GM12891 (cell line): ENCODE measurements at regions not wholly inside any gene's neighbourhood (a gene's known extent, or its start where the extent isn't known, plus 50 kb on each side); places are given as distances from the start of the nearest gene placed in this dataset.
"Not testable (repeated sequence)": the region's sequence is repeated elsewhere in the genome, so short reads cannot be mapped to it uniquely, and the experiment has no call there.

Source experiments
- DNase-seq: peaks from one replicate; pipeline ENCODE4 v3.0.0; 2011; ENCODE audit warnings: low spot score; ENCODE audit not compliant: insufficient read length
- FAIRE-seq: peaks from 2 replicates; lab custom pipeline; 2011; peaks lifted over from hg19 to GRCh38; lab: Jason Lieb, UNC
- PAX5 ChIP-seq: IDR thresholded peaks from 2 replicates; pipeline ENCODE4 v1.6.1; 2011; ENCODE audit warnings: low read length, moderate library complexity, mild to moderate bottlenecking; ENCODE audit not compliant: insufficient read depth, severe bottlenecking
- POLR2A ChIP-seq: IDR thresholded peaks from 2 replicates; pipeline ENCODE4 v1.6.1; 2011; ENCODE audit warnings: low read depth, low read length, control low read depth
- POLR2AphosphoS5 ChIP-seq: IDR thresholded peaks from 2 replicates; pipeline ENCODE4 v1.6.1; 2011; ENCODE audit warnings: low read depth, low read length, control low read depth
- POU2F2 ChIP-seq: IDR thresholded peaks from 2 replicates; pipeline ENCODE4 v1.6.1; 2011; ENCODE audit warnings: low read depth, mild to moderate bottlenecking, control low read depth, low read length, moderate library complexity
- SPI1 ChIP-seq: IDR thresholded peaks from 2 replicates; pipeline ENCODE4 v1.6.1; 2011; ENCODE audit warnings: low read depth, low read length, control low read depth
- TAF1 ChIP-seq: IDR thresholded peaks from 2 replicates; pipeline ENCODE4 v1.6.1; 2011; ENCODE audit warnings: low read depth, low read length, control low read depth

DNA sequence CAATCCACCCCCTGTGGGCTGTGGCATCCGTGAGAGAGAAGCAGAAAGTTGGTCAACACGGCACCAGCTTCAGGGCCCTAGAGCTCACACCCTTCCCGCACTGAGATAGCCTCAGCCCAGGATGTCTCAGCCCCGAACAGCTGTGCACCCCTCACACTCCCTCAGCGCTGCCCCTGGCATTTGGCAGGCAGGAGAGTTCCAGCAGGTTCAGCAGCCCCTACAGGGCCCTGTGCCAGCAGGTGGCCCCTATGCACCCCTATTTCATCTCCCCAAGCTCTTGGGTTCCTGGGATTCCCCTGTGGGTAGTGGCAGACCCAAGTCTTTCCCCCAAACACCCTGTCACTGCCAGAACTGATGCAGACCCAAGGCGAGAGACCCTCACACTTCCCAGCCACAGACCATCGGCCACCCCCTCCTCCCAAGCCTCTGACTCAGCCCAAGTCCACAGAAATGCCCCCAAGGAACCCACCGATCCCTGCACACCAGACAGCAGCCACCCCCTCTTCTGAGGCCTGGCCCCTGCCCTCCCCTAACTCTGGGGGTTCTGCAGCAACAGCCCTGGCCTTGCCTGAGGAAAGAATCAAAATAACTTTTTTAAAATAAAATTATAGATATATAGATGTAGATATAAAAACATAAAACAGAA lies 183.6 kb downstream of the IGLL1 start:
- FAIRE-seq (no peak), DNase-seq (no peak)
- no peak for TF ChIP-seq POLR2A

DNA sequence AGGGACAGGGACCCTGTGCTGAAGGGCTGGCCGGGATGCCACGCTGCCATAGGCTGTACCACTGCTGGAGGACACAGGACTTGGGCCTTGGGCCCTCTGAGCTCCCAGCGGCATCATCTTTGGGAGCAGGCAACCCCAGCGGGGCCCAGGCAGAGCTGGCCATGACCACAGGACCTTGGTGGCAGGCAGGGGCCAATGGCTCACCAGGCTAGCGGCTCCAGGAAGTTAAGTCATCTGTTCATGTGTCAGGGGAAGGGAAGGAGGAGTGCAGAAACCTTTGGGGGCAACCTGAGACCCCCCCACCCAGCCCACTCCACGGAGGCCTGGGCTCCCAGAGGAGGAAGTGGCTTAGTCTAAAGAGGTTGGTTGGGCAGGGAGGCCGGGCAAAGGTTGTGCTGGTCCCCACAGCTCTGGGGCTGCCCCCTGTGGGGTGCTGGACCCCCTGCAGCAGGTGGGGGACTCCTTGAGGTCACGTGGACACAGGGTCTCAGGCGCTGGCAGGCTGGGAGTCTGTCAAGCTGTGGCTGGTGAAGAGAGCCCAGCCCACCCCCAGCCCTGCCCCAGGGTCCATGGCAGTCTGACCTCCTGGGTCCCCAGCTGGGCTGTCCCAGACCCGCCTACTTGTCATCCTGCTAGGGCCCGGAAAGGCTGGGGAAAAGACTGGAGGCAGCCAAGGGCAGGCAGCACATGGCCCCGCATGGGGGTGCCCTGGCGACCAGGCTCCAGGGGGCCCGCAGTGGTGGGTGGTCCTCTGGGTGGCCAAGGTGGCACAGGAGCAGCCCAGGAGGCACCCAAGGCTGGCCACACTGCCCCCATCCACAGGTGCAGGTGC lies 184.3 kb downstream of the IGLL1 start:
- DNase-seq (no peak), FAIRE-seq (no peak)
- TF ChIP-seq POU2F2 (no peak), POLR2AphosphoS5 (no peak), TAF1 (no peak), PAX5 (no peak), POLR2A (no peak), SPI1 (no peak)

- TF ChIP-seq PAX5 (no peak), SPI1 (no peak), POLR2A (no peak), TAF1 (no peak), POLR2AphosphoS5 (no peak), POU2F2 (no peak)
- FAIRE-seq (no peak), DNase-seq (no peak)
Observed at GRCh38 chr22:23394525-23395326, 185.4 kb downstream of the IGLL1 start.

DNA sequence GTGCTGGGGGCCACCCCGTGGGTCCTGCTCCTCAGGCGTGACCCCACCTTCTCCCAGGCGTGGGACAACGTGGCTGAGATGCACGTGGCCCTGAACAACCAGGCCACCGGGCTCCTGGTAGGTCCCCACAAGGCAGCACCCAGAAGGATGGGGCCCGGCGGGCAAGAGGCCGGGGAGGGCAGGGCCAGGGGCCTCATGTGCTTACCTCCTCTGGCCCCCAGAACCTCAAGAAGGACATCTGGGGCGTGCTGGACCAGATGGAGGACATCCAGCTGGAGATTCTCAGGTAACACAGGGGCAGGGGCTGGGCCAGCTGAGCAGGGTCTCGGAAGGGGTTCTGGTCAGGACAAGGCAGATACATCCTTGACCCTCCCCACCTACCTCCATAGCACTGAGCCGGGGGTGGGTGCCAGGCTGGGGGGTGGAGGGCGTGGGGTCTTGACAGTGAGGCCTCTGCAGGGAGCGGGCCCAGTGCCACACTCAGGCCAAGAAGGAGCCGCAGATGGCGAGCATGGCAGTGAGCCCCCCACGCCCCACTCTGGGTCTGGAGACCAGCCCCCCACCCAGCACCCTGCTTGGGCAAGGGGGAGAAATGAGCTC lies 186.3 kb downstream of the IGLL1 start:
- TF ChIP-seq POLR2AphosphoS5: no peak
- TF ChIP-seq PAX5: no peak
- TF ChIP-seq POLR2A: no peak
- no peak for TF ChIP-seq POU2F2
- no peak for TF ChIP-seq TAF1
- TF ChIP-seq SPI1: no peak
- FAIRE-seq (no peak), DNase-seq (no peak)

- not testable (repeated sequence) for DNase-seq, FAIRE-seq
Observed at GRCh38 chr22:23393199-23393598, 186.9 kb downstream of the IGLL1 start.

GRCh38 chr22:23392420-23393121 lies 187.5 kb downstream of the IGLL1 start:
- FAIRE-seq (no peak), DNase-seq (no peak)
- TF ChIP-seq POLR2AphosphoS5: no peak

DNA sequence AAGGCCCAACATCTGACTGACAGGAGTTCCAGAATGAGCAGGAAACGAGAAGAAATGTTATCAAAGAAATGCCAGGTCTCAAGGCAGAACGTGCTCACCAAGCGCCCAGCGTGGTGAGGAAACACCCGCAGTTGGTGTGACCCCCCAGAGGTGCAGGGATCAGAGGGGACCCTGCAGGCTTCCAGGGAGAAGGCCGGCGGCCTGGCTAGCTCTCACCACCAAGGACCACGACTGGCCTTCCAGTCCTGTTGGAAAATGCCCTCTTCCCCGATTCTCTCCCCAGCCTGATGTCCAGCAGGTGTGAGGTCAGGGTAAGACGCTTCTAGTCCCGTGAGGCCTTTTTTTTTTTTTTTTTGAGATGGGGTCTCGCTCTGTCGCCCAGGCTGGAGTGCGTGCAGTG lies 189.1 kb downstream of the IGLL1 start:
- no peak for TF ChIP-seq SPI1
- no peak for TF ChIP-seq POLR2A
- no peak for TF ChIP-seq POLR2AphosphoS5
- TF ChIP-seq TAF1: no peak
- TF ChIP-seq POU2F2: no peak
- TF ChIP-seq PAX5: no peak
- FAIRE-seq (no peak), DNase-seq (no peak)

GRCh38 chr22:23389271-23390071 lies 190.6 kb downstream of the IGLL1 start:
- TF ChIP-seq POU2F2: no peak
- no peak for TF ChIP-seq SPI1
- no peak for TF ChIP-seq POLR2AphosphoS5
- no peak for TF ChIP-seq TAF1
- DNase-seq (no peak), FAIRE-seq (no peak)

GRCh38 chr22:23388517-23388890 lies 191.6 kb downstream of the IGLL1 start:
- FAIRE-seq: no peak

More at GRCh38 chr22:23388517-23388890, 191.6 kb downstream of the IGLL1 start:
- TF ChIP-seq POU2F2 (no peak), TAF1 (no peak), SPI1 (no peak), PAX5 (no peak), POLR2A (no peak), POLR2AphosphoS5 (no peak)
- DNase-seq: no peak
